ENCODE measurements at regions not wholly inside any gene's neighbourhood (a gene's known extent, or its start where the extent isn't known, plus 50 kb on each side); places are given as distances from the start of the nearest gene placed in this dataset.

DNA sequence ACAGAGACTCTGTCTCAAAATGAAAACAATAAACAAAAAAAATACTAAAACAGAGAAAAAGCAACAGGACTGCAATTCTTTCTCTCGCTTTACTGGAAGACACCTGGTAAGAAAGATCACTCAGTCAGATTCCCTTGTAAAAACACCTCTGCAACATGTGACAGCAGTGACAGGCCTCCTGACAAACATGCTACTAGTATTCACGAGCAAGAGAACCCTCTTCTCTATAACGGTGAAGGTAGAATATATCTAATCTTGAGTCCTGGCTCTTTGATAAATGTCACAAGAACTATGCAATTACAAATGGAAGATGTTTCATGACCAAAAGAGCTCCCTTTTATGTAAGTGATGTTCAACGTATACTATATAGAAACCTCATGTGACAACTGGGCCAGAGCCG lies 986.7 kb upstream of the LRRN3 start:
- no peak for FAIRE-seq
- CTCF ChIA-PET (ENCODE audit: low intra/inter-chr PET ratio, low total read pairs) = no interaction called here

More for the DNA sequence above, 986.7 kb upstream of the LRRN3 start:
- intact Hi-C loops (cut with micrococcal nuclease; ENCODE audit: unreplicated experiment) = no loop called here
- WGBS (ENCODE audit: low lambda C conversion rate) = 1% methylated on average over 5 of the region's 5 CpGs
- H2AFZ ChIP-seq (ENCODE audit: low read length) = no peak overlapping the region
- no peaks in the 10 kb centered on the region for H3K27me3 ChIP-seq (ENCODE audit: control insufficient read depth in 1 of 2, insufficient read depth in 2 of 2, low read length in 2 of 2)
- H3K36me3 ChIP-seq (replicated peaks in 1 of 2; ENCODE audit: control insufficient read depth in 1 of 2, insufficient read depth in 2 of 2, low read length in 2 of 2) = no peaks in the 10 kb centered on the region
- no peak overlapping the region for H3K4me2 ChIP-seq (ENCODE audit: low read depth, low read length)
- ATAC-seq (no peak), DNase-seq (ENCODE audit: low spot score) (no peak)
- in situ Hi-C loops (cut with HindIII; ENCODE audit: extremely low pct_ligation_motif_present, low pct_unique_long_range_greater_than_20kb) = no loop called here
- POLR2A ChIA-PET = no interaction called here
- no peaks in the 10 kb centered on the region for H3K79me2 ChIP-seq (ENCODE audit: insufficient read depth, low read length)
- TF ChIP-seq PRDM15 (CRISPR knock-in tag; IDR thresholded peaks at IDR 0.05) (no peak), SNAI1 (CRISPR knock-in tag; IDR thresholded peaks at IDR 0.05; ENCODE audit: borderline replicate concordance) (no peak), ZNF432 (CRISPR knock-in tag; IDR thresholded peaks at IDR 0.05; ENCODE audit: borderline replicate concordance) (no peak), ZNF556 (CRISPR knock-in tag; IDR thresholded peaks at IDR 0.05; ENCODE audit: borderline replicate concordance) (no peak), ZSCAN12 (CRISPR knock-in tag; IDR thresholded peaks at IDR 0.05) (no peak), KLF11 (CRISPR knock-in tag; IDR thresholded peaks at IDR 0.05) (no peak), ZNF20 (CRISPR knock-in tag; IDR thresholded peaks at IDR 0.05) (no peak), KDM5B (CRISPR knock-in tag; IDR thresholded peaks at IDR 0.05; ENCODE audit: borderline replicate concordance) (no peak)
- TF ChIP-seq, protein P1, sequence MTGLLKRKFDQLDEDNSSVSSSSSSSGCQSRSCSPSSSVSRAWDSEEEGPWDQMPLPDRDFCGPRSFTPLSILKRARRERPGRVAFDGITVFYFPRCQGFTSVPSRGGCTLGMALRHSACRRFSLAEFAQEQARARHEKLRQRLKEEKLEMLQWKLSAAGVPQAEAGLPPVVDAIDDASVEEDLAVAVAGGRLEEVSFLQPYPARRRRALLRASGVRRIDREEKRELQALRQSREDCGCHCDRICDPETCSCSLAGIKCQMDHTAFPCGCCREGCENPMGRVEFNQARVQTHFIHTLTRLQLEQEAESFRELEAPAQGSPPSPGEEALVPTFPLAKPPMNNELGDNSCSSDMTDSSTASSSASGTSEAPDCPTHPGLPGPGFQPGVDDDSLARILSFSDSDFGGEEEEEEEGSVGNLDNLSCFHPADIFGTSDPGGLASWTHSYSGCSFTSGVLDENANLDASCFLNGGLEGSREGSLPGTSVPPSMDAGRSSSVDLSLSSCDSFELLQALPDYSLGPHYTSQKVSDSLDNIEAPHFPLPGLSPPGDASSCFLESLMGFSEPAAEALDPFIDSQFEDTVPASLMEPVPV (CRISPR knock-in tag; IDR thresholded peaks at IDR 0.05) = no peak
- TF ChIP-seq, protein P2, sequence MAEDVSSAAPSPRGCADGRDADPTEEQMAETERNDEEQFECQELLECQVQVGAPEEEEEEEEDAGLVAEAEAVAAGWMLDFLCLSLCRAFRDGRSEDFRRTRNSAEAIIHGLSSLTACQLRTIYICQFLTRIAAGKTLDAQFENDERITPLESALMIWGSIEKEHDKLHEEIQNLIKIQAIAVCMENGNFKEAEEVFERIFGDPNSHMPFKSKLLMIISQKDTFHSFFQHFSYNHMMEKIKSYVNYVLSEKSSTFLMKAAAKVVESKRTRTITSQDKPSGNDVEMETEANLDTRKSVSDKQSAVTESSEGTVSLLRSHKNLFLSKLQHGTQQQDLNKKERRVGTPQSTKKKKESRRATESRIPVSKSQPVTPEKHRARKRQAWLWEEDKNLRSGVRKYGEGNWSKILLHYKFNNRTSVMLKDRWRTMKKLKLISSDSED (CRISPR knock-in tag; IDR thresholded peaks at IDR 0.05) = no peak
- TF ChIP-seq, protein P3, sequence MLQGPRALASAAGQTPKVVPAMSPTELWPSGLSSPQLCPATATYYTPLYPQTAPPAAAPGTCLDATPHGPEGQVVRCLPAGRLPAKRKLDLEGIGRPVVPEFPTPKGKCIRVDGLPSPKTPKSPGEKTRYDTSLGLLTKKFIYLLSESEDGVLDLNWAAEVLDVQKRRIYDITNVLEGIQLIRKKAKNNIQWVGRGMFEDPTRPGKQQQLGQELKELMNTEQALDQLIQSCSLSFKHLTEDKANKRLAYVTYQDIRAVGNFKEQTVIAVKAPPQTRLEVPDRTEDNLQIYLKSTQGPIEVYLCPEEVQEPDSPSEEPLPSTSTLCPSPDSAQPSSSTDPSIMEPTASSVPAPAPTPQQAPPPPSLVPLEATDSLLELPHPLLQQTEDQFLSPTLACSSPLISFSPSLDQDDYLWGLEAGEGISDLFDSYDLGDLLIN (CRISPR knock-in tag; IDR thresholded peaks at IDR 0.05; ENCODE audit: borderline replicate concordance) = no peak
- TF ChIP-seq, protein P4, sequence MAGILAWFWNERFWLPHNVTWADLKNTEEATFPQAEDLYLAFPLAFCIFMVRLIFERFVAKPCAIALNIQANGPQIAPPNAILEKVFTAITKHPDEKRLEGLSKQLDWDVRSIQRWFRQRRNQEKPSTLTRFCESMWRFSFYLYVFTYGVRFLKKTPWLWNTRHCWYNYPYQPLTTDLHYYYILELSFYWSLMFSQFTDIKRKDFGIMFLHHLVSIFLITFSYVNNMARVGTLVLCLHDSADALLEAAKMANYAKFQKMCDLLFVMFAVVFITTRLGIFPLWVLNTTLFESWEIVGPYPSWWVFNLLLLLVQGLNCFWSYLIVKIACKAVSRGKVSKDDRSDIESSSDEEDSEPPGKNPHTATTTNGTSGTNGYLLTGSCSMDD (CRISPR knock-in tag; IDR thresholded peaks at IDR 0.05) = no peak
- no peaks in the 10 kb centered on the region for H4K20me1 ChIP-seq (ENCODE audit: insufficient read depth, low read length)
- no peak overlapping the region for H3K9ac ChIP-seq (ENCODE audit: insufficient read depth, low read depth, low read length)
- no peak overlapping the region for H3K27ac ChIP-seq (ENCODE audit: extremely low read length, insufficient read depth, low read length)
- no peak overlapping the region for H3K4me3 ChIP-seq (replicated peaks in 1 of 3; ENCODE audit: insufficient read depth in 1 of 3, low read depth in 2 of 3, low read length in 3 of 3)
- no peaks in the 10 kb centered on the region for H3K4me1 ChIP-seq (ENCODE audit: insufficient read depth, low read length)
- BruUV-seq (replicated peaks) = no TSS peak
- no peaks in the 10 kb centered on the region for H3K9me3 ChIP-seq (ENCODE audit: low read length)
